K562 (cell line): ENCODE measurements at regions not wholly inside any gene's neighbourhood (a gene's known extent, or its start where the extent isn't known, plus 50 kb on each side); places are given as distances from the start of the nearest gene placed in this dataset.

Experiments used
- ATAC-seq: fragments of 200-7000 bp; cut with Tn5 transposase; 3 replicates; pipeline ENCODE4 v1.9.1; 2020; ENCODE audit warnings: moderate library complexity
- BruUV-seq: library from RNA; stranded (reverse); fragments of 400-500 nt; replicated peaks from 2 replicates; lab custom pipeline; 2021; lab: Mats Ljungman, UMichigan
- CTCF ChIA-PET: fragments of 300-600 bp; formaldehyde crosslinking; extraction: SDS; loops from one replicate; lab custom pipeline; 2021; ENCODE audit warnings: low intra/inter-chr PET ratio; lab: Yijun Ruan, JAX
- POLR2A ChIA-PET: fragments of 300-600, 350-650 bp; sonication (Branson Sonifier 250); formaldehyde crosslinking; extraction: SDS; loops from one replicate; lab custom pipeline; 2021; ENCODE audit warnings: antibody characterized with exemption, inconsistent platforms; lab: Yijun Ruan, JAX
- DNase-seq, 4 experiments: peaks; one replicate each; pipeline versions ENCODE4 v3.0.0 to v3.0.0-alpha.2; 2011 to 2018; ENCODE audit warnings: low spot score in 3 of 4, mixed read lengths in 3 of 4; ENCODE audit errors: extremely low read depth in 1 of 4
- FAIRE-seq: peaks from 2 replicates; lab custom pipeline; 2011; peaks lifted over from hg19 to GRCh38; lab: Jason Lieb, UNC
- H2AFZ ChIP-seq: 2 replicates; pipeline ENCODE4 v1.6.0; 2011; ENCODE audit warnings: low read depth, low read length, control low read depth, inconsistent platforms
- H3K27ac ChIP-seq: fragments of 200-600 bp; 3 replicates; pipeline ENCODE4 v1.8.0; 2011; ENCODE audit warnings: low read depth, mild to moderate bottlenecking, control low read depth, inconsistent platforms, low read length, moderate library complexity, mixed read lengths; ENCODE audit errors: extremely low read depth
- H3K27me3 ChIP-seq, 2 experiments: fragments of 300-600 bp in 1 of 2; 2 replicates in 1 of 2; 3 replicates in 1 of 2; pipeline versions ENCODE4 v1.6.0 to v1.8.0; 2011; ENCODE audit warnings: inconsistent platforms in 2 of 2, low read length in 2 of 2, mild to moderate bottlenecking in 1 of 2, mixed read lengths in 1 of 2, moderate library complexity in 1 of 2; ENCODE audit not compliant: control insufficient read depth in 2 of 2, insufficient read depth in 2 of 2
- H3K36me3 ChIP-seq: fragments of 300-600 bp; 3 replicates; pipeline ENCODE4 v1.8.0; 2011; ENCODE audit warnings: mild to moderate bottlenecking, low read length, inconsistent platforms; ENCODE audit not compliant: control insufficient read depth, insufficient read depth
- H3K4me1 ChIP-seq, 2 experiments: fragments of 200-600 bp in 1 of 2; replicated peaks in 1 of 2; 2 replicates in 1 of 2; 3 replicates in 1 of 2; pipeline versions ENCODE4 v1.5.1 to v1.8.0; 2011; ENCODE audit warnings: inconsistent platforms in 2 of 2, low read length in 2 of 2, mild to moderate bottlenecking in 1 of 2, mixed read lengths in 1 of 2, moderate library complexity in 1 of 2; ENCODE audit not compliant: control insufficient read depth in 2 of 2, insufficient read depth in 2 of 2
- H3K4me2 ChIP-seq: 2 replicates; pipeline ENCODE4 v1.6.1; 2011; ENCODE audit warnings: low read length, control low read depth, inconsistent platforms, mixed read lengths; ENCODE audit not compliant: insufficient read depth
- H3K4me3 ChIP-seq: fragments of 200-600 bp; sonication (generic), shearing (Covaris generic); 2 replicates; pipeline ENCODE4 v1.5.1; 2016; ENCODE audit warnings: control low read depth, inconsistent platforms
- H3K79me2 ChIP-seq: fragments of 200-600 bp; 3 replicates; pipeline ENCODE4 v1.8.0; 2011; ENCODE audit warnings: low read length, inconsistent platforms; ENCODE audit not compliant: control insufficient read depth, insufficient read depth
- H3K9ac ChIP-seq, 2 experiments: 2 replicates each; pipeline versions ENCODE4 v1.6.0 to v1.6.1; 2011; ENCODE audit warnings: low read depth in 2 of 2, low read length in 2 of 2, control low read depth in 1 of 2, inconsistent platforms in 1 of 2, mild to moderate bottlenecking in 1 of 2, mixed read lengths in 1 of 2; ENCODE audit not compliant: insufficient read depth in 1 of 2
- H3K9me1 ChIP-seq: one replicate; pipeline ENCODE4 v1.6.0; 2011; ENCODE audit warnings: inconsistent platforms, mild to moderate bottlenecking, low read length, moderate library complexity; ENCODE audit not compliant: control insufficient read depth, insufficient read depth
- H3K9me3 ChIP-seq: replicated peaks from 2 replicates; pipeline ENCODE4 v1.5.1; 2011; ENCODE audit warnings: low read depth, low read length, inconsistent platforms; ENCODE audit not compliant: control insufficient read depth, insufficient read depth
- H4K20me1 ChIP-seq: replicated peaks from 2 replicates; pipeline ENCODE4 v1.6.1; 2011; ENCODE audit warnings: low read length, inconsistent platforms, mixed read lengths; ENCODE audit not compliant: control insufficient read depth, insufficient read depth
- ATF6 ChIP-seq: sonication (generic); formaldehyde crosslinking; IDR thresholded peaks from 2 replicates; pipeline ENCODE4 v1.4.0; 2020; ENCODE audit warnings: mild to moderate bottlenecking, missing genetic modification reagents
- KDM5B ChIP-seq: fragments of 200-600 bp; sonication (generic); IDR thresholded peaks from 2 replicates; pipeline ENCODE4 v1.6.1; 2012; ENCODE audit warnings: low read depth, mild to moderate bottlenecking, moderate library complexity, low read length, control low read depth, inconsistent platforms; ENCODE audit not compliant: insufficient replicate concordance
- PHF8 ChIP-seq: fragments of 200-600 bp; sonication (generic); IDR thresholded peaks from 2 replicates; pipeline ENCODE4 v1.6.1; 2012; ENCODE audit warnings: mixed run types, mild to moderate bottlenecking, inconsistent platforms, low read length, moderate library complexity, borderline replicate concordance
- POU5F1 ChIP-seq: fragments of 150-350 bp; IDR thresholded peaks from 2 replicates; pipeline ENCODE4 v1.6.1; 2014; ENCODE audit warnings: borderline replicate concordance, low read length, low read depth, mild to moderate bottlenecking; ENCODE audit not compliant: partially characterized antibody
- PYGO2 ChIP-seq: fragments of 450-650 bp; IDR thresholded peaks from 2 replicates; pipeline ENCODE4 v1.6.1; 2016; ENCODE audit warnings: mild to moderate bottlenecking, missing genetic modification characterization, moderate library complexity, missing compliant biosample characterization
- ZZZ3 ChIP-seq: fragments of 450-650 bp; IDR thresholded peaks from 2 replicates; pipeline ENCODE4 v1.6.1; 2016; ENCODE audit warnings: antibody characterized with exemption, mild to moderate bottlenecking, moderate library complexity
- WGBS: fragments of 100-300 bp; shearing (Covaris generic); methylation state at CpG from one replicate; pipeline ENCODE4 v1.1.6; 2016; ENCODE audit warnings: low coverage, mixed read lengths; ENCODE audit not compliant: insufficient coverage; ENCODE audit errors: missing lambda C conversion rate; 5-methylcytosine and 5-hydroxymethylcytosine counted together
- in situ Hi-C: fragments of 300-500 bp; cut with MboI; formaldehyde crosslinking; loops from 4 replicates; pipeline ENCODE4 v1.15.0; 2018; ENCODE audit warnings: inconsistent platforms, mixed read lengths
- intact Hi-C: fragments of 100-400 bp; cut with micrococcal nuclease; formaldehyde crosslinking; loops from 2 replicates; pipeline ENCODE4 v1.14.2; 2022
- TF ChIP-seq, protein P1 (sequence below), 2 experiments: fragments of 250-450 bp in 1 of 2; fragments of 450-650 bp in 1 of 2; sonication (Bioruptor Pico) in 1 of 2; IDR thresholded peaks; 2 replicates each; pipeline versions ENCODE4 v1.6.1 to v1.8.0; 2016 to 2021; ENCODE audit warnings: mild to moderate bottlenecking in 2 of 2, moderate library complexity in 2 of 2, missing compliant biosample characterization in 1 of 2, missing genetic modification characterization in 1 of 2

DNA sequence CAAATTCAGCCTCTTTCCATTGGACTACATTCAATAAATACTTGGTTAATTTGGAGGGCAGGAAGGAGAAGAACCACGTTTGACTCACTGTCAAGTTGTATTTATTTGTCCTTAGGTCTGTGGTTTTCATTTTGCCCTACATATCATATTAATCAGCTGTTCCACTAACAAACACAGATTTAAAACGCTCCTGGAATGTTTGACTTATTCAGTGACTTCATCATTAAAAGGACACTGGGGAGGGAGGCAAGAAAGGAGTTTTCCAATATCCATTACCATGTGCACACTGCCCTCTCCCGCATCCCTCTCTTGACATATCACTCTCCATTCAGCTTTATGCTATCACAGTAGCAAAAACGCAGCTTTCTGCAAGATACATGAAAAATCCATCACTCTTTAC lies 98.2 kb upstream of the C1orf87 start:
- FAIRE-seq (no peak), ATAC-seq (no peak)
- no peaks in the 10 kb centered on the region for H3K9me1 ChIP-seq
- WGBS, result 1% methylated on average over 4 of the region's 4 CpGs
- BruUV-seq, result no TSS peak
- H3K9me3 ChIP-seq, result no peaks in the 10 kb centered on the region
- no peaks in the 10 kb centered on the region for H4K20me1 ChIP-seq
- no peak overlapping the region for H2AFZ ChIP-seq
- no peak overlapping the region for H3K4me2 ChIP-seq
- intact Hi-C loops (no loop called here), in situ Hi-C loops (no loop called here)
- ChIA-PET CTCF (no interaction called here), POLR2A (no interaction called here)
- H3K4me1 ChIP-seq, result no peaks in the 10 kb centered on the region
- no peaks in the 10 kb centered on the region for H3K79me2 ChIP-seq
- no peak overlapping the region for H3K9ac ChIP-seq
- H3K27ac ChIP-seq, result no peak overlapping the region
- H3K27me3 ChIP-seq, result no peaks in the 10 kb centered on the region
- no peak for TF ChIP-seq PHF8
- no peak for TF ChIP-seq ATF6
- TF ChIP-seq, all 486 proteins: peak for 0
- H3K4me3 ChIP-seq, result no peak overlapping the region
- no peak for DNase-seq
- no peaks in the 10 kb centered on the region for H3K36me3 ChIP-seq

DNA sequence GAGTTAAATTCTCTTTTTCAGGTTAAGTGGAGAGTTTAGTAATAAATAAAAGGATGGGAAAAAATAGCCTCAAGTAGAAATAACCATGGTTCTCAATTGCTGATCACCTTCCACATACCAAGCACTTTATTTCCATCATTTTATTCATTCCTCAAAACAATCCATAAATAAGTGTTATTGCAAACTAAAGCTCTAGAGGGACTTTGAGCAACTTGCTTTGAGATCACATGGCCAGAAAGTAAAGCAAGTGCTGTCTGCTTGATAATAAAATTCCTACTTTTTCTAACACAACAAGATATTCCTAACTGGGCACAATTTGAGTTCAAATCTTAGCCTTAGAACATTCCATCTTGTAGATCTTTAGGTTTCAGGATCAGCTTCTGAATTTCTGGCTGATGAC lies 97.1 kb upstream of the C1orf87 start:
- no TSS peak for BruUV-seq
- POLR2A ChIA-PET, result no interaction called here
- no peaks in the 10 kb centered on the region for H3K9me1 ChIP-seq
- no peak for ATAC-seq
- H3K4me1 ChIP-seq, result no peaks in the 10 kb centered on the region
- no peak for FAIRE-seq
- no peak overlapping the region for H3K4me3 ChIP-seq
- no peak overlapping the region for H2AFZ ChIP-seq
- no peaks in the 10 kb centered on the region for H3K36me3 ChIP-seq
- TF ChIP-seq KDM5B, result no peak
- TF ChIP-seq ZZZ3, result no peak
- no peak for TF ChIP-seq PYGO2 (tag)
- TF ChIP-seq, protein P1, sequence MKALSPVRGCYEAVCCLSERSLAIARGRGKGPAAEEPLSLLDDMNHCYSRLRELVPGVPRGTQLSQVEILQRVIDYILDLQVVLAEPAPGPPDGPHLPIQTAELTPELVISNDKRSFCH (CRISPR knock-in tag; IDR thresholded peaks at IDR 0.05), result no peak
- TF ChIP-seq, protein P1 (tag; IDR thresholded peaks at IDR 0.05), result no peak
- no peak for TF ChIP-seq POU5F1
- CTCF ChIA-PET, result no interaction called here
- in situ Hi-C loops (no loop called here), intact Hi-C loops (no loop called here)
- no peak overlapping the region for H3K27ac ChIP-seq
- no peaks in the 10 kb centered on the region for H3K9me3 ChIP-seq
- no peak overlapping the region for H3K9ac ChIP-seq
- DNase-seq, result no peak
- H3K79me2 ChIP-seq, result no peaks in the 10 kb centered on the region
- no peaks in the 10 kb centered on the region for H4K20me1 ChIP-seq
- H3K27me3 ChIP-seq, result no peaks in the 10 kb centered on the region
- no peak overlapping the region for H3K4me2 ChIP-seq
